GM10266 (cell line): ENCODE measurements at regions not wholly inside any gene's neighbourhood (a gene's known extent, or its start where the extent isn't known, plus 50 kb on each side); places are given as distances from the start of the nearest gene placed in this dataset.

Source experiments
- DNase-seq: peaks from one replicate; pipeline ENCODE4 v3.0.0; 2012; ENCODE audit errors: extremely low spot score
- CTCF ChIP-seq: IDR thresholded peaks from 2 replicates; pipeline ENCODE4 v1.5.1; 2012; ENCODE audit warnings: mild to moderate bottlenecking, low read depth; ENCODE audit not compliant: control insufficient read depth, insufficient read depth; ENCODE audit errors: missing control alignments

GRCh38 chr12:105736498-105736897 lies 402.3 kb downstream of the NUAK1 start:
- no peak for DNase-seq
- no peak for TF ChIP-seq CTCF

GRCh38 chr12:105738051-105738450 lies 400.7 kb downstream of the NUAK1 start:
- TF ChIP-seq CTCF = no peak

GRCh38 chr12:105740369-105740768 lies 398.4 kb downstream of the NUAK1 start:
- TF ChIP-seq CTCF = no peak
- no peak for DNase-seq

More at GRCh38 chr12:105738051-105738450, 400.7 kb downstream of the NUAK1 start:
- DNase-seq = no peak

- DNase-seq = no peak
- no peak for TF ChIP-seq CTCF
Measured at GRCh38 chr12:105740970-105741725, 397.6 kb downstream of the NUAK1 start.

- no peak for TF ChIP-seq CTCF
- DNase-seq = no peak
Measured at GRCh38 chr12:105741786-105742566, 396.8 kb downstream of the NUAK1 start.

- no peak for DNase-seq
- no peak for TF ChIP-seq CTCF
Measured at GRCh38 chr12:105742567-105742874, 396.2 kb downstream of the NUAK1 start.

- DNase-seq = no peak
- TF ChIP-seq CTCF = no peak
Measured at GRCh38 chr12:105744371-105745058, 394.2 kb downstream of the NUAK1 start.
